ENCODE measurements at regions not wholly inside any gene's neighbourhood (a gene's known extent, or its start where the extent isn't known, plus 50 kb on each side); places are given as distances from the start of the nearest gene placed in this dataset.

DNA sequence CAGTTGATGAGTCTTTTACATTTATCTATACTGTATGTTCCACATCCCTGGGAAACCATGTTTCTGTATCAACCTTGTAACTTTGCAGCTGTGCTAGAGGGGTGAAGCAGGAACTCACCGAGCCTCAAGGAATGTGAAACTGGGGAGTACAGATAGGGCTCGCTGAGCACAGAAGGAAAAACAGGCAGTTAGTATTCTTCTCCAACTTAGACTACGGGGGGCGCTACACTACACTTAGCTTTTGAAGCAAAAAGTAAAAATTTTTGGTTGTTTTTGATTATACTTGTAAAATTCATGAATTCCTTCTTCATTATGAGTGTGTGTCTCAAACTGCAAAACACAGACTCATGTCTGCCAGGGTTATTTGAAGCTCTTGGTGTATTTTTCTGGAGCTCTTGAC lies 132.7 kb upstream of the RGMA start:
- no peak for FAIRE-seq

- no peak for FAIRE-seq
Measured at GRCh38 chr15:93219859-93220420, 130.9 kb upstream of the RGMA start.

DNA sequence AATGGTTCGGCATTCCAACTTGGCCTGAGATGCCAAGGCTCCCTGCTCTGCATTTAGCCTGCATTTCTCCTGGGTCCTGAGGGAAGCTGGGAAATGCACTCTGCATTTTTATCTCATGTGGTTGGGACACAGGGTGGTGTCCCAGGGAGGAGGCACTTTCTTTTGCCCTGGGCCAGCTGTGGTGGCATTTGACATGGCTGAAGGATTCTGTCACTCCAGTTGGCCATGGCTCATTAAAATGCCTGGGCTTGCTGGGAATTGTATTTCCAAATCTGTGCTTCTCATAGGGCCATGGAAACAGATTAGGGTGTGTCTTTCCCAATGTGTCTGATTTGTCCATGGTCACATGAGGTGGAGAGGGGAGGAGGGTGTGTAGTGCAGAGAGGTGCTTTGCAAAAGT lies 128.3 kb upstream of the RGMA start:
- no peak for FAIRE-seq

- FAIRE-seq = no peak
Measured at GRCh38 chr15:93214106-93214505, 125.1 kb upstream of the RGMA start.

- FAIRE-seq = no peak
Measured at GRCh38 chr15:93213281-93213680, 124.3 kb upstream of the RGMA start.

GRCh38 chr15:93212578-93212977 lies 123.6 kb upstream of the RGMA start:
- FAIRE-seq = no peak

DNA sequence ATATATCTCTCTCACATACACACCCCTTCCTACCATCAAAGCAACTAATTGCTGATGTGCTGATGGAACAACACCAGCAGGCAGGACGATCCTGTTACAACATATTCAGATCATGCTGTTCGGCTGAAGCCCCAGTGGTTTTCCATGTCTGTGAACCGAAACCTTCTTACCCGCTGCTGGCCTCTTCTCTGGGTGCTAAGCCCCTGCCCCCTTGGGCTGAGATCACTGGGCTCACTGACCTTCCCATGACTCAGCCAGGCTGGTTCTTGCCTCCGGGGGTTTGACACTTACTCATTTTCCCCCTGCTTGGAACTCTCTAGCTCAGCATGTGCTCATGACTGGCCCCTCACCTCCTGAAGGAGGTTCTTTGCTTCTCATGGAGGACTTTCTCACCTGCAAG lies 122.0 kb upstream of the RGMA start:
- no peak for FAIRE-seq

GRCh38 chr15:93209690-93210445 lies 120.9 kb upstream of the RGMA start:
- FAIRE-seq = no peak

DNA sequence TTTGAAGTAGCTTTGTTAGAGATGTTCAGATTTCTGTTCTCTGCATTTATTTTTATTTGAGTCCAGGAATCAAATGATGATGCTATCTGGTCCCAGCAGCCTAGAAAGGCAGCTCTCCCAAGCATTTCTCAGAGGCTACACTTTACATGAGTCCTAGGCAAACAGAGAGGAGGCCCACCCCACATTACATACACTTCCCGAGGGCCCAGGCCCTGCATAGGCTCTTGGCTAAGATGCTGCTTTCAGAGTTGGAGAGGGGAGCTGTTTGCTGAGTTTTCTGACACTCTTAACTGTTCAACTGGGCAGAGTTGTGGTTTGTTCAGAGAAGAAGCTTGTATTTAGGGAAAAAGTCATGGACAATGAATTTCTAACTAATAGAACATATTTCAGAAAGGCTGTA lies 117.9 kb upstream of the RGMA start:
- no peak for FAIRE-seq

DNA sequence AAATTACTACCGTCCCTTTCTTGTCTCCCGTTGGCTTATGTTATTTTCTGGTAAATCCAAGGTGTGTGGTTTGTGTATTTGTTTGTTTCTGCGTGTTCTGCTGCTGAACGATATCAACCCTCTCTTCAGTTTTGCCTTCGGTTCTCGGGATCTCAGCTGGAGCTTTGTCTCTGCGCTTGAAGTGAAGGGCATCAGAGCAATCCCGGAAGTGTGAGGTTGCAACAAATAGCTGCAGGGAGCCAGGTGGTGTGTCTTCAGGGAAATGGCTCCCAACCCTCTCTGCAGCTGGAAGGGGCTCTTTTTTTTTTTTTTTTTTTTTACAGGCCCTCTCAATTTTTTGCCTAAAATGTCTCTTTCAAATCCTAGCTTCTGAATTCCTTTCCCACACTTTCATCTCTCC lies 116.4 kb upstream of the RGMA start:
- no peak for FAIRE-seq

DNA sequence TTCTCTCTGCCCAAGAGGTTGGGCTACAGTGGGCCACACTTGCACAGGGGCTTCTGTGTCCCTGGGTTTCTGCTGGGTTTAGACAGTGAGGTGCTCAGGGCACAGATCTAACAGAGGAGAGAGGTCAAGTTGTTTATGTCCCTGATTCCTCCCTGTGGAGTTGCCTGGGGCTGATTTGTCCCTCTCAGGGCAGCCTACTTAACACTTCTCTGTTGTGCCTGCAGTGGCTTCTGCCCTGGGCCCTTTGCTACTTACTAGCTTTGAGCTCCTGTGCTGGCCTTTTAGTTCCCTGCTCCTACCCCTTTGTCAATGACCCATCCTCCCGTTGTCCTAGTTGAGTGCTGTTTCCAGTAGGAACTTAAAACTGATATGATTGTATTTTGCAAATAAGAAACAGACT lies 114.0 kb upstream of the RGMA start:
- FAIRE-seq = no peak

GRCh38 chr15:93202405-93202804 lies 113.4 kb upstream of the RGMA start:
- FAIRE-seq = no peak

- no peak for FAIRE-seq
Measured at GRCh38 chr15:93201940-93202339, 112.9 kb upstream of the RGMA start.

DNA sequence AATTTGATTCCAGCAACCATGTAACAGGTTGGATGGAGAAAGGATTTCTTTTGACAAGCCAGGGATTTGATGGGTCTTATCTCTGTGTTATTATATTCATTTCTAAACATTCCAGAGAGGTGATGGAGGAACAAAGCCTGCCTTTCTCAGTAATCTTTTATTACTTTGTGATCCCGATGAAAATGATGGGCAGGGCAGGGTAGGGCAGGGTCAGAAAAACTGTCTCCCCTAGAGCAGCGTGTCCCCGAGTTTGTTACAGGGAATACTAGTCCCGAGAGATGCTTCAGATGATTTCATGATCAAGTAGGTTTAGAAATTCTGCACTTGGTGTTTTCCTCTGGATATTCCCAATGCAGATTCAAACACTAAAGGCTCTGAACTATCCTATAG lies 111.8 kb upstream of the RGMA start:
- FAIRE-seq = no peak

- no peak for FAIRE-seq
Measured at GRCh38 chr15:93200081-93200836, 111.2 kb upstream of the RGMA start.

GRCh38 chr15:93196135-93196670 lies 107.2 kb upstream of the RGMA start:
- no peak for FAIRE-seq

- FAIRE-seq = no peak
Measured at GRCh38 chr15:93195109-93195508, 106.1 kb upstream of the RGMA start.

DNA sequence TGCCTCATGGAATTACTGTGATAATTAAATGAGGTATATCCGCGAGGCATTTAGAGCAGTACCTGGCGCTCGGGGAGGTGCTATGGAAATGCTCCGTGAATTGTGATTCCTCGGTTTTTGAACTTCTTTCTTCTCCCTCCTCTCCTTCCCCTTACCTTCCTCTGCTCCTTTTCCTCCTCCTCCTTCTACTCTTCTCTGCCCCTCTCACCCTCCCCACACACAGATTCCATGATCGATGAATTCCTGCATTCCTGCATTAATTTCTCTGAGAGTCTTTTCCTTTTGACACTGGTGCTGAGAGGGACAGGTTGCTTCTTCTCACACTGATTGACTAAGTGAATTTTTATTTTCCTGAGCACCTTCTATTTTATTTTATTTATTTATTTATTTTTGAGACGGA lies 101.2 kb upstream of the RGMA start:
- no peak for FAIRE-seq

DNA sequence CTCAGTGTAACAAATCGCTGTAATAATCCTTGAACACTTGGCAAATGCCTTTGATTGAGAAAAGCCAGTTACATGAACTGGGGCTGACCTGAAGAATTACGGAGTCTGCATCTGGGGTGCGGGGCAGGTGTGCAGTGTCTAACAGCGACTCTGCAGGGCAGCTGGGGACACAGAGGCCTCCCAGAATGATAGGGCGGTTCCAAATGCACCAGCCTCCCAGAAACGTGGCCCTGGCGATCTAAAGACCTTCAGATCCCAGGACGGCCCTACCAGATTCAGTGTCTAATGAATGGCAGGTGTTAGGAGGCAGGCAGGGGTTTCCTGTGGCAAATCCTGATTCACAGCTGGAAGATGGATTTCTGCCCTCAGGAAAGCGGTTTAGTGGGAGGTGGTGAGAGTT lies 100.5 kb upstream of the RGMA start:
- FAIRE-seq = no peak

GRCh38 chr15:93188236-93188635 lies 99.2 kb upstream of the RGMA start:
- FAIRE-seq = no peak

- FAIRE-seq = no peak
Measured at GRCh38 chr15:93185796-93186195, 96.8 kb upstream of the RGMA start.

- FAIRE-seq = no peak
Measured at GRCh38 chr15:93182703-93183205, 93.7 kb upstream of the RGMA start.

GRCh38 chr15:93180656-93181055 lies 91.6 kb upstream of the RGMA start:
- no peak for FAIRE-seq

DNA sequence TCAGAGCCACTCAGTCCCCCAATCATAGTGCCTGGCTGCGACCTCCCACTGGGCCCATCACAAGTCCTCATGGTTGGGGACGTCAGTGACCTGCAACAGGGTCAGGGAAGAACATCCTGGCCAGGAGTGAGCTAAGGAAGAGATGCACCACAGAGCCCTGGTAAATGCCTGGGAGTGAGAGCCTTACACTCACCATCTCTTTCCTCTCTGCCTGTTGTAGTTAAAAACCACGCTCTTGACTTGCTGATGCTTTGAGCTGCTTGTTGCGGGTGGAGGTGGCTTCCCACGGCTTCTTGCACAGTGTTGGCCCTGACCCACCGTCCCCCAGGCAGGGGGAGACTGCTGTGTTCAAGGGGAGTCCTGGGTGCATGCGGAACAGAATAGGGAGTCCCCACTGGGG lies 91.1 kb upstream of the RGMA start:
- FAIRE-seq = no peak

Data from endometrium (tissue), 2 donors.